B cell (primary cell): ENCODE measurements at regions not wholly inside any gene's neighbourhood (a gene's known extent, or its start where the extent isn't known, plus 50 kb on each side); places are given as distances from the start of the nearest gene placed in this dataset.

ENCODE experiments used
- ATAC-seq: fragments of 200-7000 bp; cut with Tn5 transposase; one replicate; pipeline ENCODE4 v1.10.0; 2021; ENCODE audit warnings: low read depth, mild to moderate bottlenecking, moderate number of reproducible peaks, moderate library complexity
- CTCF ChIA-PET: fragments of 350-600 bp; sonication (Branson Sonifier 250); formaldehyde crosslinking; loops from one replicate; lab custom pipeline; 2021; ENCODE audit warnings: antibody characterized with exemption, inconsistent platforms; lab: Charles Lee
- POLR2A ChIA-PET: fragments of 350-600 bp; sonication (Branson Sonifier 250); formaldehyde crosslinking; loops from one replicate; lab custom pipeline; 2021; ENCODE audit warnings: antibody characterized with exemption; lab: Charles Lee
- DNase-seq: peaks from one replicate; pipeline ENCODE4 v3.0.0; 2013
- H2AFZ ChIP-seq: 2 replicates; pipeline ENCODE4 v1.6.1; 2012; ENCODE audit warnings: mild to moderate bottlenecking, low read depth, low read length; ENCODE audit not compliant: insufficient read depth, poor library complexity, severe bottlenecking
- H3K27ac ChIP-seq, 2 donors: 1 replicate in 1 of 2; 2 replicates in 1 of 2; pipeline ENCODE4 v1.5.1; 2012 to 2013; ENCODE audit warnings: low read length in 2 of 2, mild to moderate bottlenecking in 2 of 2, moderate library complexity in 1 of 2
- H3K27me3 ChIP-seq, 4 experiments: fragments of 200-600 bp in 1 of 4; sonication (generic) in 1 of 4; replicated peaks in 1 of 4; 1 replicate in 2 of 4; 2 replicates in 2 of 4; pipeline versions ENCODE4 v1.6.1 to v1.7.0; 2013 to 2016; ENCODE audit warnings: low read length in 3 of 4, mild to moderate bottlenecking in 2 of 4, mixed read lengths in 1 of 4, moderate library complexity in 1 of 4; ENCODE audit not compliant: insufficient read depth in 4 of 4, control insufficient read depth in 3 of 4; ENCODE audit errors: control extremely low read depth in 1 of 4
- H3K36me3 ChIP-seq, 2 experiments: replicated peaks in 1 of 2; 1 replicate in 1 of 2; 2 replicates in 1 of 2; pipeline versions ENCODE4 v1.6.1 to v1.7.1; 2013; ENCODE audit warnings: low read length in 1 of 2; ENCODE audit not compliant: insufficient read depth in 2 of 2, control insufficient read depth in 1 of 2; ENCODE audit errors: control extremely low read depth in 1 of 2, extremely low read depth in 1 of 2
- H3K4me1 ChIP-seq, 2 donors: fragments of 200-600 bp in 1 of 2; sonication (generic) in 1 of 2; 1 replicate in 1 of 2; 2 replicates in 1 of 2; pipeline versions ENCODE4 v1.5.1 to v1.6.1; 2013 to 2017; ENCODE audit warnings: low read length in 2 of 2; ENCODE audit not compliant: control insufficient read depth in 2 of 2, insufficient read depth in 2 of 2
- H3K4me2 ChIP-seq: replicated peaks from 2 replicates; pipeline ENCODE3; 2012; ENCODE audit warnings: mild to moderate bottlenecking, low read depth, low read length; ENCODE audit not compliant: poor library complexity, severe bottlenecking
- H3K4me3 ChIP-seq, 5 experiments: fragments of 200-600 bp in 1 of 5; sonication (generic) in 1 of 5; 1 replicate in 3 of 5; 2 replicates in 2 of 5; pipeline versions ENCODE4 v1.5.1 to v1.7.0; 2011 to 2016; ENCODE audit warnings: low read length in 4 of 5, mild to moderate bottlenecking in 4 of 5, low read depth in 2 of 5, control low read depth in 1 of 5, moderate library complexity in 1 of 5; ENCODE audit not compliant: insufficient read depth in 1 of 5; ENCODE audit errors: control extremely low read depth in 1 of 5, extremely low read depth in 1 of 5
- H3K79me2 ChIP-seq: fragments of 200-600 bp; sonication (generic); one replicate; pipeline ENCODE4 v1.6.0; 2016; ENCODE audit warnings: low read length; ENCODE audit not compliant: control insufficient read depth, insufficient read depth
- H3K9ac ChIP-seq: fragments of 200-600 bp; sonication (generic); 2 replicates; pipeline ENCODE4 v1.6.1; 2017; ENCODE audit warnings: mild to moderate bottlenecking, low read length, moderate library complexity
- H3K9me3 ChIP-seq, 3 donors: one replicate each; pipeline versions ENCODE4 v1.6.1 to v1.7.1; 2013; ENCODE audit warnings: low read length in 2 of 3; ENCODE audit not compliant: control insufficient read depth in 2 of 3, insufficient read depth in 1 of 3; ENCODE audit errors: control extremely low read depth in 1 of 3
- H4K20me1 ChIP-seq: 2 replicates; pipeline ENCODE4 v1.6.0; 2012; ENCODE audit warnings: mild to moderate bottlenecking, low read length; ENCODE audit not compliant: insufficient read depth, control insufficient read depth, poor library complexity, severe bottlenecking
- H3K27ac Mint-ChIP-seq: one replicate; pipeline ENCODE4 v1.8.0; 2021; ENCODE audit warnings: mixed read lengths
- H3K27me3 Mint-ChIP-seq: one replicate; pipeline ENCODE4 v1.8.0; 2021; ENCODE audit warnings: mixed read lengths
- H3K4me1 Mint-ChIP-seq: one replicate; pipeline ENCODE4 v1.8.0; 2021; ENCODE audit warnings: mixed read lengths
- H3K4me3 Mint-ChIP-seq: one replicate; pipeline ENCODE4 v1.8.0; 2021; ENCODE audit warnings: mixed read lengths
- H3K9me3 Mint-ChIP-seq: one replicate; pipeline ENCODE4 v1.8.0; 2022; ENCODE audit warnings: mixed read lengths; ENCODE audit not compliant: insufficient read depth
- CTCF ChIP-seq: fragments of 200-600 bp; IDR thresholded peaks from one replicate; pipeline ENCODE4 v1.8.0; 2022; ENCODE audit warnings: antibody characterized with exemption, mild to moderate bottlenecking
- EZH2 ChIP-seq: IDR thresholded peaks from 2 replicates; pipeline ENCODE4 v1.6.1; 2012; ENCODE audit warnings: borderline replicate concordance, low read depth, mild to moderate bottlenecking, moderate library complexity, low read length; ENCODE audit not compliant: insufficient read depth, poor library complexity, severe bottlenecking
- WGBS: methylation state at CpG from one replicate; pipeline ENCODE4 v1.1.5; 2013; ENCODE audit warnings: missing lambda C conversion rate; ENCODE audit not compliant: insufficient coverage; 5-methylcytosine and 5-hydroxymethylcytosine counted together
- intact Hi-C: fragments of 100-400 bp; cut with micrococcal nuclease; formaldehyde crosslinking; loops from one replicate; pipeline ENCODE4 v1.10.0; 2022

- DNase-seq (no peak), ATAC-seq (no peak)
- intact Hi-C loops: no loop called here
- Histone ChIP-seq H3K36me3 (no peaks in the 10 kb centered on the region), H3K4me2 (no peak overlapping the region), H4K20me1 (no peaks in the 10 kb centered on the region), H3K27me3 (no peaks in the 10 kb centered on the region), H3K27ac (no peak overlapping the region), H3K9ac (no peak overlapping the region), H3K9me3 (no peaks in the 10 kb centered on the region), H3K4me3 (no peak overlapping the region), H3K79me2 (no peaks in the 10 kb centered on the region), H2AFZ (no peak overlapping the region), H3K4me1 (no peaks in the 10 kb centered on the region)
- no peak overlapping the region for H3K27ac Mint-ChIP-seq
- whole genome bisulfite sequencing: 60% methylated on average over 1 of the region's 2 CpGs
- H3K27me3 Mint-ChIP-seq: no peaks in the 10 kb centered on the region
- no peaks in the 10 kb centered on the region for H3K4me1 Mint-ChIP-seq
- H3K4me3 Mint-ChIP-seq: no peak overlapping the region
- CTCF ChIA-PET: no interaction called here
- TF ChIP-seq EZH2 (no peak), CTCF (no peak)
- H3K9me3 Mint-ChIP-seq: peaks cover 8% of the 10 kb centered on the region
- POLR2A ChIA-PET: no interaction called here
Observed at GRCh38 chr18:38801640-38802039, 1236.0 kb upstream of the CELF4 start.

GRCh38 chr18:38796762-38797161, 1231.2 kb upstream of the CELF4 start:
- no CpG with 5 or more reads among the region's 1 CpG for WGBS
- Histone ChIP-seq H3K27ac (no peak overlapping the region), H3K36me3 (no peaks in the 10 kb centered on the region), H2AFZ (no peak overlapping the region), H3K79me2 (no peaks in the 10 kb centered on the region), H4K20me1 (no peaks in the 10 kb centered on the region), H3K27me3 (no peaks in the 10 kb centered on the region), H3K4me1 (no peaks in the 10 kb centered on the region), H3K9ac (no peak overlapping the region), H3K4me3 (no peak overlapping the region), H3K9me3 (no peaks in the 10 kb centered on the region), H3K4me2 (no peak overlapping the region)
- H3K27ac Mint-ChIP-seq: no peak overlapping the region
- CTCF ChIA-PET: no interaction called here
- POLR2A ChIA-PET: no interaction called here
- DNase-seq: no peak
- no peak for ATAC-seq
- TF ChIP-seq EZH2: no peak
- TF ChIP-seq CTCF: no peak
- peaks cover 8% of the 10 kb centered on the region for H3K9me3 Mint-ChIP-seq
- no peaks in the 10 kb centered on the region for H3K4me1 Mint-ChIP-seq
- H3K27me3 Mint-ChIP-seq: no peaks in the 10 kb centered on the region
- intact Hi-C loops: no loop called here
- H3K4me3 Mint-ChIP-seq: no peak overlapping the region
